ENCODE measurements at regions not wholly inside any gene's neighbourhood (a gene's known extent, or its start where the extent isn't known, plus 50 kb on each side); places are given as distances from the start of the nearest gene placed in this dataset.

- TF ChIP-seq POLR2AphosphoS5 (IDR thresholded peaks at IDR 0.05; ENCODE audit: low read depth, low read length) (no peak), TAF1 (IDR thresholded peaks at IDR 0.05; ENCODE audit: borderline replicate concordance, insufficient read depth, low read length) (no peak), REST (IDR thresholded peaks at IDR 0.05; ENCODE audit: insufficient read depth in 1 of 2, low read depth in 2 of 2, low read length in 2 of 2) (no peak), FOXP2 (optimal IDR thresholded peaks at IDR 0.05; ENCODE audit: borderline replicate concordance, extremely low read depth, extremely low read length, insufficient read depth) (no peak)
These were observed 186.1 kb upstream of the PRSS16 start for GRCh38 chr6:27061235-27061993.
